K562 (cell line): ENCODE measurements at regions not wholly inside any gene's neighbourhood (a gene's known extent, or its start where the extent isn't known, plus 50 kb on each side); places are given as distances from the start of the nearest gene placed in this dataset.
A peak's percentile ranks its signal among the peaks of the same experiment; 100 is the strongest.

Source experiments
- CBX3 ChIP-seq, 2 experiments: IDR thresholded peaks; 1 replicate in 1 of 2; 2 replicates in 1 of 2; pipeline ENCODE4 v1.6.1; 2012; ENCODE audit warnings: inconsistent platforms in 2 of 2, low read length in 2 of 2, borderline replicate concordance in 1 of 2, control low read depth in 1 of 2
- CC2D1A ChIP-seq: fragments of 450-650 bp; IDR thresholded peaks from 2 replicates; pipeline ENCODE4 v1.6.1; 2017; ENCODE audit warnings: mild to moderate bottlenecking
- CCNT2 ChIP-seq: IDR thresholded peaks from 2 replicates; pipeline ENCODE4 v1.6.1; 2011; ENCODE audit warnings: borderline replicate concordance, low read depth, mild to moderate bottlenecking, moderate library complexity, mixed read lengths, low read length; ENCODE audit not compliant: insufficient read length; ENCODE audit errors: extremely low read depth
- CXXC5 ChIP-seq: fragments of 250-450 bp; sonication (Bioruptor Pico); IDR thresholded peaks from 2 replicates; pipeline ENCODE4 v1.8.0; 2022; ENCODE audit warnings: inconsistent platforms, mild to moderate bottlenecking, moderate library complexity
- E2F8 ChIP-seq: fragments of 450-650 bp; IDR thresholded peaks from 2 replicates; pipeline ENCODE4 v1.7.1; 2018; ENCODE audit warnings: mild to moderate bottlenecking, low read depth; ENCODE audit not compliant: partially characterized antibody
- EHMT2 ChIP-seq: fragments of 450-650 bp; IDR thresholded peaks from 2 replicates; pipeline ENCODE4 v1.6.1; 2018; ENCODE audit warnings: antibody characterized with exemption
- EP300 ChIP-seq: IDR thresholded peaks from 2 replicates; pipeline ENCODE4 v1.6.1; 2012; ENCODE audit warnings: low read length, improper control_type of control experiment
- GABPB1 ChIP-seq: sonication (generic); formaldehyde crosslinking; IDR thresholded peaks from 2 replicates; pipeline ENCODE4 v1.8.0; 2022; ENCODE audit warnings: mild to moderate bottlenecking, missing genetic modification reagents
- MBD2 ChIP-seq: sonication (generic); IDR thresholded peaks from 2 replicates; pipeline ENCODE4 v1.6.1; 2016; ENCODE audit warnings: low read depth, borderline replicate concordance
- NBN ChIP-seq: fragments of 450-650 bp; IDR thresholded peaks from 2 replicates; pipeline ENCODE4 v1.6.1; 2016; ENCODE audit warnings: low read depth, mild to moderate bottlenecking
- PHF8 ChIP-seq: fragments of 200-600 bp; sonication (generic); IDR thresholded peaks from 2 replicates; pipeline ENCODE4 v1.6.1; 2012; ENCODE audit warnings: mixed run types, mild to moderate bottlenecking, inconsistent platforms, low read length, moderate library complexity, borderline replicate concordance
- POLR2A ChIP-seq: fragments of 450-650 bp; conservative IDR thresholded peaks from 2 replicates; pipeline ENCODE4 v1.6.1; 2016
- POLR2H ChIP-seq: IDR thresholded peaks from 2 replicates; pipeline ENCODE4 v1.6.1; 2016; ENCODE audit warnings: missing genetic modification characterization, low read depth, mild to moderate bottlenecking, control low read depth, missing compliant biosample characterization, moderate library complexity
- RBFOX2 ChIP-seq: fragments of 200-400 bp; formaldehyde crosslinking; IDR thresholded peaks from 2 replicates; pipeline ENCODE4 v1.6.1; 2017; ENCODE audit warnings: low read depth, mild to moderate bottlenecking, low read length, moderate library complexity
- SIN3B ChIP-seq: fragments of 450-650 bp; IDR thresholded peaks from 2 replicates; pipeline ENCODE4 v1.6.1; 2017; ENCODE audit warnings: low read depth, mild to moderate bottlenecking, moderate library complexity
- ZBTB12 ChIP-seq: fragments of 250-450 bp; sonication (Bioruptor Pico); IDR thresholded peaks from 2 replicates; pipeline ENCODE4 v1.4.0; 2020
- ZNF644 ChIP-seq: fragments of 200-800 bp; sonication (Bioruptor generic); IDR thresholded peaks from 2 replicates; pipeline ENCODE4 v1.6.1; 2016; ENCODE audit warnings: low read depth, missing genetic modification characterization, missing compliant biosample characterization
- TF ChIP-seq, protein P1 (sequence below): fragments of 250-450 bp; sonication (Bioruptor Pico); IDR thresholded peaks from 2 replicates; pipeline ENCODE4 v1.5.0; 2020; ENCODE audit warnings: mild to moderate bottlenecking, borderline replicate concordance
- TF ChIP-seq, protein P2 (sequence below): fragments of 450-650 bp; IDR thresholded peaks from 2 replicates; pipeline ENCODE4 v1.6.1; 2016; ENCODE audit warnings: borderline replicate concordance

DNA sequence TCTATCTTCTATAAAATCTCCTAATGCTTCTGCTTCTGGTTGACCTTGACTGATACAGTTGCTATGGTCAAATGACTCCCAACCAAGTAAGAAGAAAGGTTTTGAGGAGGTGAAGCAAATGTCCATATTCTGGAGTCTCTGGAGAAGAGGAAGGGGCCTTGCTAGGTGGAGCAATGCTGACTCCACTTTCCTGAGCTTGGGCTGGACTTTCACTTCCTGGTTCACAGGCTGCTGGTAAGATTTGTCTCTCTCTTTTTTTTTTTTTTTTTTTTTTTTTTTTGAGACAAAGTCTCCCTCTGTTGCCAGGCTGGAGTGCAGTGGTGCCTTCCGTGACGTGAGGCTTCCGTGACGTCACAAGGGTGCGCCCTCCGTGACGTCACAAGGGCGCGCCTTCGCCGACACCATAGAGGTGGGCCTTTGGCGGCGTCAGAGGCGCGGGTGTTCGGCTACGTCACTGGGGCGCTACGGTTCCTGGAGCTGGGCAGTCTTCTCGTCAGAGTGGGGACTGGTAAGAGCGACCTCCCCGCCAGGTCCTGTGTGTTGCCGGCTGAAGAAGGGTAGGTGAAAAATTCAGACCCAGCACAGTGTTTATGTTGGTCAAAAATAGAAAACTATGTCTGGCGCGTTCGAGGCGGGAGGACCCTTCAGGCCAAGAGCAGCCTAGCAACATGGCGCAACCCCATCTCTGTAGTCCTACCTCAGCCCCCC, 93.7 kb upstream of the METTL14 start (continued):
- TF ChIP-seq PHF8, result peak; percentile 53; the same call in 1 of the 2 replicates
- peak; percentile 79 for TF ChIP-seq SIN3B
- 0 out of 2 replicates have a peak, but pooled peaks have one; percentile 40 for TF ChIP-seq ZNF644 (tag)
- TF ChIP-seq RBFOX2, result peak; percentile 79
- peak; percentile 40 for TF ChIP-seq EP300
- peak; percentile 26 for TF ChIP-seq CCNT2
- peak; percentile 91 for TF ChIP-seq CXXC5
- peak; percentile 75; the same call in 1 of the 2 replicates for TF ChIP-seq MBD2
- TF ChIP-seq E2F8, result peak; percentile 94
- TF ChIP-seq CC2D1A, result peak; percentile 12; the same call in 1 of the 2 replicates
- TF ChIP-seq, protein P1, sequence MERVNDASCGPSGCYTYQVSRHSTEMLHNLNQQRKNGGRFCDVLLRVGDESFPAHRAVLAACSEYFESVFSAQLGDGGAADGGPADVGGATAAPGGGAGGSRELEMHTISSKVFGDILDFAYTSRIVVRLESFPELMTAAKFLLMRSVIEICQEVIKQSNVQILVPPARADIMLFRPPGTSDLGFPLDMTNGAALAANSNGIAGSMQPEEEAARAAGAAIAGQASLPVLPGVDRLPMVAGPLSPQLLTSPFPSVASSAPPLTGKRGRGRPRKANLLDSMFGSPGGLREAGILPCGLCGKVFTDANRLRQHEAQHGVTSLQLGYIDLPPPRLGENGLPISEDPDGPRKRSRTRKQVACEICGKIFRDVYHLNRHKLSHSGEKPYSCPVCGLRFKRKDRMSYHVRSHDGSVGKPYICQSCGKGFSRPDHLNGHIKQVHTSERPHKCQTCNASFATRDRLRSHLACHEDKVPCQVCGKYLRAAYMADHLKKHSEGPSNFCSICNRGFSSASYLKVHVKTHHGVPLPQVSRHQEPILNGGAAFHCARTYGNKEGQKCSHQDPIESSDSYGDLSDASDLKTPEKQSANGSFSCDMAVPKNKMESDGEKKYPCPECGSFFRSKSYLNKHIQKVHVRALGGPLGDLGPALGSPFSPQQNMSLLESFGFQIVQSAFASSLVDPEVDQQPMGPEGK (CRISPR knock-in tag), result 0 out of 2 replicates have a peak, but pooled peaks have one; percentile 7
- TF ChIP-seq EHMT2, result peak; percentile 82
- TF ChIP-seq NBN, result peak; percentile 100
- peak; percentile 99 for TF ChIP-seq ZBTB12
- TF ChIP-seq POLR2A, result peak; percentile 81
- TF ChIP-seq CBX3 (IDR thresholded peaks at IDR 0.05; ENCODE audit: borderline replicate concordance in 1 of 2, low read length in 2 of 2), result 0 out of 3 replicates have a peak, but pooled peaks of 1 of the 2 experiments have one; percentile 25
- TF ChIP-seq, protein P2, sequence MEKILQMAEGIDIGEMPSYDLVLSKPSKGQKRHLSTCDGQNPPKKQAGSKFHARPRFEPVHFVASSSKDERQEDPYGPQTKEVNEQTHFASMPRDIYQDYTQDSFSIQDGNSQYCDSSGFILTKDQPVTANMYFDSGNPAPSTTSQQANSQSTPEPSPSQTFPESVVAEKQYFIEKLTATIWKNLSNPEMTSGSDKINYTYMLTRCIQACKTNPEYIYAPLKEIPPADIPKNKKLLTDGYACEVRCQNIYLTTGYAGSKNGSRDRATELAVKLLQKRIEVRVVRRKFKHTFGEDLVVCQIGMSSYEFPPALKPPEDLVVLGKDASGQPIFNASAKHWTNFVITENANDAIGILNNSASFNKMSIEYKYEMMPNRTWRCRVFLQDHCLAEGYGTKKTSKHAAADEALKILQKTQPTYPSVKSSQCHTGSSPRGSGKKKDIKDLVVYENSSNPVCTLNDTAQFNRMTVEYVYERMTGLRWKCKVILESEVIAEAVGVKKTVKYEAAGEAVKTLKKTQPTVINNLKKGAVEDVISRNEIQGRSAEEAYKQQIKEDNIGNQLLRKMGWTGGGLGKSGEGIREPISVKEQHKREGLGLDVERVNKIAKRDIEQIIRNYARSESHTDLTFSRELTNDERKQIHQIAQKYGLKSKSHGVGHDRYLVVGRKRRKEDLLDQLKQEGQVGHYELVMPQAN, result peak; percentile 21; the same call in 1 of the 2 replicates
- peak; percentile 76 for TF ChIP-seq GABPB1 (CRISPR knock-in tag)
- TF ChIP-seq POLR2H (tag), result peak; percentile 65; the same call in 1 of the 2 replicates
